CD4-positive, alpha-beta T cell treated with Interleukin-21 for 1 hour (primary cell): ENCODE measurements at regions not wholly inside any gene's neighbourhood (a gene's known extent, or its start where the extent isn't known, plus 50 kb on each side); places are given as distances from the start of the nearest gene placed in this dataset.
"Not testable (repeated sequence)": the region's sequence is repeated elsewhere in the genome, so short reads cannot be mapped to it uniquely, and the experiment has no call there.

ENCODE experiments used
- DNase-seq: peaks from one replicate; pipeline ENCODE4 v3.0.0-alpha.2; 2020

- DNase-seq = no peak
Measured at GRCh38 chr4:85106805-85107336, 140.4 kb upstream of the WDFY3 start.

GRCh38 chr4:85107553-85107952 is 141.1 kb upstream of the WDFY3 start:
- no peak for DNase-seq

DNA sequence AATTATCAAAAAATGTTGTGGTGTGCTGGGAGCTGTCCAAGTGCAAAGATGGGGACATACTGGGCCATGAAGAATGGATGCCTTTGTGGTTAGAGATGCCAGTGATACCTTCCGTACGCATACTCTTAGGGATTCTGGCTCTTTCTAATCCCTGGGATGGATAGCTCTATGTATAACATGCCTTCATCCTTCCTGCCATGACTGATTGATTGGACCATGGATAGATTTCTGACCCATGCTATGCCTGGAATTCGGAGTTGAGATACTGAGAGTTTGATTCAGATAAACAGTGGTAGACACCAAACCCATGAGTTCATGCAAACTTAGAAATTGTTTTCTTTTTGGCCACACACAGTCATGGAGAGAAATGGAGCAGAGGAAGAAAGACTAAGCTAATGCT is 147.2 kb upstream of the WDFY3 start:
- DNase-seq = no peak

GRCh38 chr4:85114526-85114925 is 148.0 kb upstream of the WDFY3 start:
- DNase-seq = no peak

DNA sequence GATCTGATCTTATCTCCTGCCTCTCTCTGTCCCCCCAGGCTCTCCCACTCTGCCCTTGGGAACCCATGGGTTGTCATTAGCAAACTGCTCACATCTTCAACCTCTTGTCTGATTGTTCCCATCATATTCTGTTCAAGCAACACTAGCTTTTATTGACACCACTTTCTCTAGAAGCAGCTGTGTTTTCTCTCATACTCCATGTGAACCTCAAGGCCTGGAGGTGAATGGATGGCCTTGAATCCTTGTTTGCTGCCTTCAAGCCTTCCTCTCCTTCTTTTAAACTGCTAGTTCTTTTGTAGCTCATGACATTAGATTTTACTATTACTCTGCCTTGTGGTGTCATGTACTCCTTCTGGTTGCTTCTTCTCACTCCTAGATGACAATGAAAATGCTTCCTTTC is 149.5 kb upstream of the WDFY3 start:
- DNase-seq = no peak

GRCh38 chr4:85125688-85126087 is 159.2 kb upstream of the WDFY3 start:
- no peak for DNase-seq

- DNase-seq = no peak
Measured at GRCh38 chr4:85126991-85127591, 160.6 kb upstream of the WDFY3 start.

DNA sequence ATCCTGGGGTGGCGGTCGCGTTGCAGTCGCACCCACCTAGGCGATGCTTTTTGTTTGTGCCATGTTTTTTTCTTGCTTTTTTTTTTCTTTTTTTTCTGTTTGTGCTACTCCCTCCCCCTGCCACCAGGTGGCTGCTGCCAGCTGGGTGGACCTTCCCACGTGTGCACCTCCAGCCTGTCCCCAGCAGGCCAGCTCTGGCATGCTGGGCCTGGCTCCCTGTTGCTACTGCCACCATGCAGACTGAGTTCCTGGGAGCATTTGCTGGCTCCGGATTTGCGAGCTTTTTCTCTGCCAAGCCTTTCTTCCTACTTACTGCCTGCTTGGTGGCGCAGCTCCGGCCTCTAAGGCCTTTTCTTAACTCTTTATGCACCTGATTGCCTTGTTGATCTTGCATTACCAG is 161.2 kb upstream of the WDFY3 start:
- no peak for DNase-seq

DNA sequence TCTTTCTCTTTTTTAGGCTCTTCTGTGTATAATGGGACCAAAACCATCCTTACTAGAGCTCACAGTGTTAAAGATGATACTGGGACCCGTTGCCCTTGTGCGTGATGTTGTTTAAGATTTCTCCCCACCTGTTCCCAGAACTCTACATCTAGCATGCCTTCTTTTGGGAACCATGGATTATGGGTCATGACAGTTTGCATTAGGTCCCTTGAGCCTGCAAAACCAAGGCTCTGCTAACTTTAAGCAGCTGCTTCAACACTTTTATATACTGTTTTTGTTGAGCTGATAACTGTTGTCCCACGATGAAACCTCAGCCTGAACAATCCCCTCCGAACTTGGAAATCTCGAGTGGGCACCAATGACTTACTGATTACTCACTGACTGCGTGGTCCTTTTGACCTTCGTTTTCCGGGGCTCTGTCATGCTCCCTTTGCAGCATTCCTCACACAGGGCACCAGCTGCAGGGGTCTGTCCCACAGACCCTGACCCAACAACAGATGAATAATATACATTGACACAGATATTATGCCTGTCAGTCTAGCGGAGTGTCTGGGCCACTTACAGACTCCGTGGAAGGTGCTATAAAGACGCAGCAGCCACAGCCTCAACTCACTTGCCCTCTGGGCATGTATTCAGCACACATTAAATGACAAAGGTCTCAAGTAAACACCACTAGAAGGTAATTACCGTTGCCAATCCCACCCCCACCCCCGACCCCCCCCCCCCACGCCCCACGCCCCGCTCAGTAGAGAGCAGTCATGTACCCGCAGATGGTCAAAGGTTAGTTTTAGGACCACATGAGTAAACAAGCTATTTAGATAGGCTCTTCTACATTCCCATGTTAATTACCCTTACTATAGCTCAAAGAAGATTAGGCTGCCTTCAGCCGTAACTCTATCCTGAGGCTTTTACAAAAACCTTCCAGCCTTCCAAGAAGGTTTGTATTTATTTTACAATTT is 162.0 kb upstream of the WDFY3 start:
- no peak for DNase-seq

DNA sequence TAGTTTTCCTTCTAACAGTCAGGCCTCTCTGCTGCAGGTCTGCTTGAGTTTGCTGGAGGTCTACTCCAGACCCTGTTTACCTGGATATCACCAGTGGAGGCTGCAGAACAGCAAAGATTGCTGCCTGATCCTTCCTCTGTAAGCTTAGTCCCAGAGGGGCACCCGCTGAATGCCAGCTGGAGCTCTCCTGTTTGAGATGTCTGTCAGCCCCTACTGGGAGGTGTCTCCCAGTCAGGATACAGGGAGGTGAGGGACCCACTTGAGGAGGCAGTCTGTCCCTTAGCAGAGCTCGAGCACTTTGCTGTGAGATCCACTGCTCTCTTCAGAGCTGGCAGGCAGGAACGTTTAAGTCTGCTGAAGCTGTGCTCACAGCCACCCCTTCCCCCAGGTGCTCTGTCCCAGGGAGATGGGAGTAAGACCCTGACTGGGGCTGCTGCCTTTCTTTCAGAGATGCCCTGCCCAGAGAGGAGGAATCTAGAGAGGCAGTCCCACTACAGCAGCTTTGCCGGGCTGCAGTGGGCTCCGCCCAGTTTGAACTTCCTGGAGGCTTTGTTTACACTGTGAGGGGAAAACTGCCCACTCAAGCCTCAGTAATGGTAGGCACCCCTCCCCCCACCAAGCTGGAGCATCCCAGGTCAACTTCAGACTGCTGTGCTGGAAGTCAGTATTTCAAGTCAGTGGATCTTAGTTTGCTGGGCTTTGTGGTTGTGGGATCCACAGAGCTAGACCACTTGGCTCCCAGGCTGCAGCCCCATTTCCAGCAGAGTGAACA is 163.1 kb upstream of the WDFY3 start:
- DNase-seq = not testable (repeated sequence)

GRCh38 chr4:85132117-85132516 is 165.6 kb upstream of the WDFY3 start:
- no peak for DNase-seq

DNA sequence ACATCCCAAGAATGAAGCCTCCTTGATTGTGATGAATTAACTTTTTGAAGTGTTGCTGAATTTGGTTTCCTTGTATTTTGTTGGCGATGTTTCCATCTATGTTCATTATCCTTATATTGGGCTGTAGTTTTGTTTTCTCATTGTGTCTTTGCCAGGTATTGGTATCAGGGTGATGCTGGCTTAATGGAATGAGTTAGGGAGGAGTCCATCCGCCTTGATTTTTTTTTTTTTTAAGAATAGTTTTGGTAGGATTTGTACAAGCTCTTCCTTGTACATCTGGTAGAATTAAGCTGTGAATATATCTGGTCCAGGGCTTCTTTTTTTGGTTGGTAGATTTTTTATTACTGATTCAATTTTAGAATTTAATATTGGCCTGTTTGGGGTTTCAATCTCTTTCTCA is 166.1 kb upstream of the WDFY3 start:
- DNase-seq = no peak

GRCh38 chr4:85139749-85140148 is 173.3 kb upstream of the WDFY3 start:
- DNase-seq = not testable (repeated sequence)

- DNase-seq = no peak
Measured at GRCh38 chr4:85142451-85142850, 176.0 kb upstream of the WDFY3 start.

DNA sequence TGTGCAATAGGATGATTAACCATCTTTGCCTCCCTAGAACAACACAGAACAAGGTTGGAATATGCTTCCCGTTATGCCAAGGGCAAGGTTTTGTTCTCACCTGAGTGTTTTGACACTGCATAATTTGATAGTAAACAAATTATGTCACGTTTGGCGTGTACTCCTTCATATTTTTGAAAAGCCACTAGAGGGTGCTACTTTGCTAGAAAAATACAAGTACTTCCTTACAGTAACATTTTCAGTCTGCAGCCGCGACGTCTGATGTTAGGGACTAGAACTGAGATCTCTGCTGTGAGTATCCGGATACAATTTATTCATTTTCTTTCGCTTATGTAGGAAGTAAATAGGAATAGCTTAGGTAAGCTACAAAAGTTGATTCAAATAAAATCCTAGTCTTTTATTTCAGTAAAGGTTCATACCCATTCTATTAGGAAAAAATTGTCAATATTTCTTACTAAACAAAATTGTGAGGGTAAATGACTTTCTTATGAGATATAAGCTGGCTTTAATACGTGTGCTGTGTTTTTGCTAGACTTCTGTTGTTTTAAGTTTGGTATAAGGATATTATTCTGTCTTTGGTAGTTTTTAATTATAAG is 181.1 kb upstream of the WDFY3 start:
- DNase-seq = peak; percentile 9

GRCh38 chr4:85149676-85150075 is 183.2 kb upstream of the WDFY3 start:
- no peak for DNase-seq

GRCh38 chr4:85151371-85151770 is 184.9 kb upstream of the WDFY3 start:
- no peak for DNase-seq

- no peak for DNase-seq
Measured at GRCh38 chr4:85151786-85152185, 185.3 kb upstream of the WDFY3 start.

DNA sequence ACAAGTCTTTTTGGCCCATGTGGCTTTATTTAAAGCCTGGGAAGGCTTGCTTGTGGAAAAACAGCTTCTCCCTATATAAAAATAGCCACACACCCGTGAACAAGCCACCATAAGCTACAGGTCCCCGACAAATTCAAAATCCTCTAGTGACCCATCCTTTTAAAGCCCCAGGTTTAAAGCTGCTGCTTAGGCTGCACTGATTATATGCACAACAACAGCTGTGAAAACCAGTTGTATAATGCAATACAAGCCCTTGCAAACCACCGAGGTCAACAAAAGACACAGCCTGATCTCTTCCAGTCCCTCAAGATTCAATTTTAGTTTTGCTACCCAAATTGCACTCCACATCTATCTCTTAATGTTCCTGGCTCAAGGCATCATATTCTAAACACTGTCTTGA is 186.0 kb upstream of the WDFY3 start:
- DNase-seq = no peak

DNA sequence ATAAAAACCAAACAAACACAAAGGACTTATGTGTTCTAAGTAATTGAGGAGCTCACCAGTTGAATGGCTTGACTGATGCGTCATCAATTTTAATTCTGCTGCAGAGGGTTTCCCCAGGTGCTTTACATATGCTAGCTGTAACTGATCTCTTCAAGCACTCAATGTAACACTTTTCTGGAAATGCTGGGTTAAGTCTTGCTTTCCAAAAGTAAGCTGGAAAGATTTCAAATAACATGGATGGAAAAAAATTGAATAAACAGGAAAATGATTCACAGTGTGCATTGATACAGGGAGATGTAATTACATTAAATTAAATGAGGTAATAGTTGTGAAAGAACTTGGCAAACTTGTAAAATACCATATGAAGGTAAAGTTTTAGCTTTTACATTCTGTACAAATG is 186.7 kb upstream of the WDFY3 start:
- no peak for DNase-seq

- DNase-seq = no peak
Measured at GRCh38 chr4:85154591-85154990, 188.1 kb upstream of the WDFY3 start.

DNA sequence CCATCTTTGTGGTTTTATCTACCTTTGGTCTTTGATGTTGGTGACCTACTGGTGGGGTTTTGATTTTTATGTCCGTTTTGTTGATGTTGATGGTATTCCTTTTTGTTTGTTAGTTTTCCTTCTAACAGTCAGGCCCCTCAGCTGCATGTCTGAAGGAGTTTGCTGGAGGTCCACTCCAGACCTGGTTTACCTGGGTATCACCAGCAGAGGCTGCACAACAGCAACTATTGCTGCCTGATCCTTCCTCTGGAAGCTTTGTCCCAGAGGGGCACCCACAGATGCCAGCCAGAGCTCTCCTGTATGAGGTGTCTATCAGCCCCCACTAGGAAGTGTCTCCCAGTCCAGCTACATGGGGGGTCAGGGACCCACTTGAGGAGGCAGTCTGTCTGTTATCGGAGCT is 199.3 kb upstream of the WDFY3 start:
- DNase-seq = no peak

GRCh38 chr4:85166318-85166717 is 199.8 kb upstream of the WDFY3 start:
- no peak for DNase-seq
